PC-3 (cell line): ENCODE measurements at regions not wholly inside any gene's neighbourhood (a gene's known extent, or its start where the extent isn't known, plus 50 kb on each side); places are given as distances from the start of the nearest gene placed in this dataset.

ENCODE experiments used
- ATAC-seq: fragments of 200-7000 bp; cut with Tn5 transposase; 2 replicates; pipeline ENCODE4 v1.9.1; 2020; ENCODE audit warnings: mild to moderate bottlenecking, moderate library complexity
- BruUV-seq: library from RNA; stranded (reverse); fragments of 400-500 nt; replicated peaks from 2 replicates; lab custom pipeline; 2021; lab: Mats Ljungman, UMichigan
- CTCF ChIA-PET: fragments of 300-600 bp; sonication (Branson Sonifier 250); formaldehyde crosslinking; loops from one replicate; lab custom pipeline; 2022; ENCODE audit warnings: antibody characterized with exemption; lab: Charles Lee
- POLR2A ChIA-PET: fragments of 300-600 bp; sonication (Branson Sonifier 250); formaldehyde crosslinking; loops from one replicate; lab custom pipeline; 2022; ENCODE audit warnings: antibody characterized with exemption; ENCODE audit not compliant: unreplicated experiment; lab: Charles Lee
- DNase-seq: peaks from one replicate; pipeline ENCODE4 v3.0.0-alpha.2; 2015
- H2AFZ ChIP-seq: fragments of 300-600 bp; sonication (generic); 2 replicates; pipeline ENCODE4 v1.6.0; 2016; ENCODE audit warnings: antibody characterized with exemption, low read length
- H3F3A ChIP-seq: fragments of 300-600 bp; sonication (generic); one replicate; pipeline ENCODE4 v1.6.0; 2017; ENCODE audit warnings: antibody characterized with exemption, low read length, control low read depth, mild to moderate bottlenecking; ENCODE audit not compliant: unreplicated experiment
- H3K27ac ChIP-seq: fragments of 300-600 bp; sonication (generic); 2 replicates; pipeline ENCODE4 v1.5.1; 2016; ENCODE audit warnings: mild to moderate bottlenecking, low read length
- H3K27me3 ChIP-seq: fragments of 300-600 bp; sonication (generic); 2 replicates; pipeline ENCODE4 v1.6.1; 2016; ENCODE audit warnings: low read length, mixed read lengths
- H3K36me3 ChIP-seq: fragments of 300-600 bp; sonication (generic); 2 replicates; pipeline ENCODE4 v1.6.1; 2016; ENCODE audit warnings: low read depth, mixed run types, low read length, mixed read lengths
- H3K4me1 ChIP-seq: fragments of 300-600 bp; sonication (generic); 2 replicates; pipeline ENCODE4 v1.5.1; 2016; ENCODE audit warnings: low read length; ENCODE audit not compliant: insufficient read depth
- H3K4me2 ChIP-seq: fragments of 300-600 bp; sonication (generic); 2 replicates; pipeline ENCODE4 v1.6.0; 2016; ENCODE audit warnings: low read length
- H3K4me3 ChIP-seq: fragments of 300-600 bp; sonication (generic); 2 replicates; pipeline ENCODE4 v1.5.1; 2016; ENCODE audit warnings: mild to moderate bottlenecking, low read length, mixed read lengths
- H3K79me2 ChIP-seq: fragments of 300-600 bp; sonication (generic); 2 replicates; pipeline ENCODE4 v1.6.1; 2017; ENCODE audit warnings: low read length, mixed read lengths
- H3K9ac ChIP-seq: fragments of 300-600 bp; sonication (generic); 2 replicates; pipeline ENCODE4 v1.6.0; 2016; ENCODE audit warnings: mild to moderate bottlenecking, low read length
- H3K9me2 ChIP-seq: fragments of 300-600 bp; sonication (generic); replicated peaks from 2 replicates; pipeline ENCODE4 v1.6.1; 2016; ENCODE audit warnings: mixed run types, low read length, mixed read lengths
- H3K9me3 ChIP-seq: fragments of 300-600 bp; sonication (generic); 2 replicates; pipeline ENCODE4 v1.6.1; 2016; ENCODE audit warnings: low read length, mixed read lengths
- H4K20me1 ChIP-seq: fragments of 300-600 bp; sonication (generic); 2 replicates; pipeline ENCODE4 v1.6.1; 2016; ENCODE audit warnings: low read length, mixed read lengths
- CTCF ChIP-seq: fragments of 300-600 bp; sonication (generic); conservative IDR thresholded peaks from 2 replicates; pipeline ENCODE4 v1.5.1; 2017; ENCODE audit warnings: antibody characterized with exemption, low read depth, mild to moderate bottlenecking, low read length
- EZH2 ChIP-seq: fragments of 300-600 bp; sonication (generic); IDR thresholded peaks from one replicate; pipeline ENCODE4 v1.6.1; 2017; ENCODE audit warnings: antibody characterized with exemption, mild to moderate bottlenecking, low read length; ENCODE audit not compliant: unreplicated experiment
- EZH2phosphoT487 ChIP-seq: fragments of 300-600 bp; sonication (generic); IDR thresholded peaks from 2 replicates; pipeline ENCODE4 v1.6.1; 2018; ENCODE audit warnings: mild to moderate bottlenecking, antibody characterized with exemption, low read length, borderline replicate concordance
- intact Hi-C: fragments of 100-400 bp; cut with micrococcal nuclease; formaldehyde crosslinking; loops from 2 replicates; pipeline ENCODE4 v1.9.0; 2023

GRCh38 chr10:36075196-36075595 is 433.1 kb upstream of the FZD8 start:
- DNase-seq (no peak), ATAC-seq (no peak)
- intact Hi-C loops, result no loop called here
- Histone ChIP-seq H3K9me3 (peaks cover 12% of the 10 kb centered on the region), H3K79me2 (no peaks in the 10 kb centered on the region), H3K4me1 (no peaks in the 10 kb centered on the region), H3K36me3 (no peaks in the 10 kb centered on the region), H4K20me1 (no peaks in the 10 kb centered on the region), H3K4me2 (no peak overlapping the region), H3K9me2 (no peaks in the 10 kb centered on the region), H3F3A (no peaks in the 10 kb centered on the region), H2AFZ (no peak overlapping the region), H3K9ac (no peak overlapping the region), H3K27me3 (no peaks in the 10 kb centered on the region), H3K27ac (no peak overlapping the region), H3K4me3 (no peak overlapping the region)
- POLR2A ChIA-PET, result no interaction called here
- CTCF ChIA-PET, result no interaction called here
- BruUV-seq, result no TSS peak
- TF ChIP-seq EZH2phosphoT487, result no peak
- TF ChIP-seq CTCF, result no peak
- no peak for TF ChIP-seq EZH2

GRCh38 chr10:36073796-36074345 is 431.8 kb upstream of the FZD8 start:
- no peak for TF ChIP-seq CTCF
- TF ChIP-seq EZH2phosphoT487, result no peak
- TF ChIP-seq EZH2, result no peak
- no TSS peak for BruUV-seq
- H2AFZ ChIP-seq, result no peak overlapping the region

GRCh38 chr10:36068542-36068941 is 426.4 kb upstream of the FZD8 start:
- Histone ChIP-seq H2AFZ (no peak overlapping the region), H3K27me3 (no peaks in the 10 kb centered on the region), H3K79me2 (no peaks in the 10 kb centered on the region), H3K27ac (no peak overlapping the region), H4K20me1 (no peaks in the 10 kb centered on the region), H3K4me3 (no peak overlapping the region), H3K4me2 (no peak overlapping the region), H3K9me3 (peaks cover 35% of the 10 kb centered on the region), H3K4me1 (no peaks in the 10 kb centered on the region), H3F3A (no peaks in the 10 kb centered on the region), H3K36me3 (peaks cover 7% of the 10 kb centered on the region; the same call in 1 of the 2 replicates), H3K9me2 (no peaks in the 10 kb centered on the region), H3K9ac (no peak overlapping the region)
- ATAC-seq, result no peak
- intact Hi-C loops, result no loop called here
- BruUV-seq, result no TSS peak
- ChIA-PET POLR2A (interaction anchor here (0.6 kb wide), 1 partner anchor 422 kb away, joined by 4 read pairs; no protein-coding TSS in a partner anchor), CTCF (interaction anchor here (0.6 kb wide), 1 partner anchor 684 kb away, joined by 3 read pairs; no protein-coding TSS in a partner anchor)
- no peak for DNase-seq
- TF ChIP-seq EZH2phosphoT487 (no peak), CTCF (no peak), EZH2 (no peak)

More at GRCh38 chr10:36073796-36074345, 431.8 kb upstream of the FZD8 start:
- Histone ChIP-seq H3K27me3 (no peaks in the 10 kb centered on the region), H3K9me2 (no peaks in the 10 kb centered on the region), H3K36me3 (no peaks in the 10 kb centered on the region), H3K27ac (no peak overlapping the region), H3K4me2 (no peak overlapping the region), H3K4me3 (no peak overlapping the region), H3K4me1 (no peaks in the 10 kb centered on the region), H3K79me2 (no peaks in the 10 kb centered on the region), H4K20me1 (no peaks in the 10 kb centered on the region), H3F3A (no peaks in the 10 kb centered on the region), H3K9ac (no peak overlapping the region), H3K9me3 (peaks cover 12% of the 10 kb centered on the region)
- DNase-seq (no peak), ATAC-seq (no peak)
- ChIA-PET CTCF (interaction anchor here (0.6 kb wide), 1 partner anchor 1133 kb away, joined by 7 read pairs; no protein-coding TSS in a partner anchor), POLR2A (interaction anchor here (0.6 kb wide), 1 partner anchor 67 kb away, joined by 3 read pairs; no protein-coding TSS in a partner anchor)
- intact Hi-C loops, result no loop called here
